Stimulated activated naive CD8-positive, alpha-beta T cell treated with anti-CD3 and anti-CD28 coated beads, Interleukin-15, Interleukin-2, amounts not matched to agents 100 ng/mL and 50 ng/mL, for 24 hours (primary cell): ENCODE measurements at regions not wholly inside any gene's neighbourhood (a gene's known extent, or its start where the extent isn't known, plus 50 kb on each side); places are given as distances from the start of the nearest gene placed in this dataset.
"Not testable (repeated sequence)": the region's sequence is repeated elsewhere in the genome, so short reads cannot be mapped to it uniquely, and the experiment has no call there.

ENCODE experiments used
- H3K27ac Mint-ChIP-seq: one replicate; pipeline ENCODE4 v1.8.0; 2021; ENCODE audit warnings: mild to moderate bottlenecking, mixed read lengths
- H3K27me3 Mint-ChIP-seq: one replicate; pipeline ENCODE4 v1.8.0; 2021; ENCODE audit warnings: mixed read lengths
- H3K36me3 Mint-ChIP-seq: one replicate; pipeline ENCODE4 v1.8.0; 2021; ENCODE audit warnings: low read depth, mixed read lengths
- H3K4me1 Mint-ChIP-seq: one replicate; pipeline ENCODE4 v1.8.0; 2021; ENCODE audit warnings: low read depth, mixed read lengths
- H3K4me3 Mint-ChIP-seq: one replicate; pipeline ENCODE4 v1.8.0; 2021; ENCODE audit warnings: mild to moderate bottlenecking, mixed read lengths
- H3K9me3 Mint-ChIP-seq: one replicate; pipeline ENCODE4 v1.8.0; 2021; ENCODE audit warnings: mixed read lengths

- H3K27ac Mint-ChIP-seq = peak overlapping the region; percentile 52
- no peaks in the 10 kb centered on the region for H3K36me3 Mint-ChIP-seq
- H3K4me1 Mint-ChIP-seq = no peaks in the 10 kb centered on the region
- H3K9me3 Mint-ChIP-seq = no peaks in the 10 kb centered on the region
- H3K27me3 Mint-ChIP-seq = no peaks in the 10 kb centered on the region
- H3K4me3 Mint-ChIP-seq = no peak overlapping the region
These were observed 98.7 kb downstream of the NPIPB11 start for GRCh38 chr16:29307598-29308507.

- H3K36me3 Mint-ChIP-seq = no peaks in the 10 kb centered on the region
- H3K4me3 Mint-ChIP-seq = no peak overlapping the region
- H3K4me1 Mint-ChIP-seq = no peaks in the 10 kb centered on the region
- no peaks in the 10 kb centered on the region for H3K9me3 Mint-ChIP-seq
- peak overlapping the region; percentile 52 for H3K27ac Mint-ChIP-seq
- no peaks in the 10 kb centered on the region for H3K27me3 Mint-ChIP-seq
These were observed 99.4 kb downstream of the NPIPB11 start for GRCh38 chr16:29306943-29307597.

GRCh38 chr16:29306201-29306600 is 100.3 kb downstream of the NPIPB11 start:
- Mint-ChIP-seq H3K36me3 (no peaks in the 10 kb centered on the region), H3K27me3 (no peaks in the 10 kb centered on the region), H3K4me1 (no peaks in the 10 kb centered on the region), H3K27ac (no peak overlapping the region), H3K9me3 (no peaks in the 10 kb centered on the region), H3K4me3 (no peak overlapping the region)

- not testable (repeated sequence) for H3K9me3 Mint-ChIP-seq, H3K36me3 Mint-ChIP-seq, H3K27me3 Mint-ChIP-seq, H3K27ac Mint-ChIP-seq, H3K4me3 Mint-ChIP-seq, H3K4me1 Mint-ChIP-seq
These were observed 101.5 kb downstream of the NPIPB11 start for GRCh38 chr16:29305018-29305417.

GRCh38 chr16:29304251-29304650 is 102.3 kb downstream of the NPIPB11 start:
- Mint-ChIP-seq H3K4me3 (no peak overlapping the region), H3K36me3 (no peaks in the 10 kb centered on the region), H3K27ac (no peak overlapping the region), H3K27me3 (no peaks in the 10 kb centered on the region), H3K9me3 (no peaks in the 10 kb centered on the region), H3K4me1 (peaks cover 7% of the 10 kb centered on the region)

GRCh38 chr16:29303520-29303919 is 103.0 kb downstream of the NPIPB11 start:
- H3K4me3 Mint-ChIP-seq = no peak overlapping the region
- no peak overlapping the region for H3K27ac Mint-ChIP-seq
- no peaks in the 10 kb centered on the region for H3K36me3 Mint-ChIP-seq
- H3K4me1 Mint-ChIP-seq = peaks cover 7% of the 10 kb centered on the region
- H3K9me3 Mint-ChIP-seq = no peaks in the 10 kb centered on the region
- H3K27me3 Mint-ChIP-seq = no peaks in the 10 kb centered on the region

GRCh38 chr16:29302976-29303375 is 103.5 kb downstream of the NPIPB11 start:
- no peaks in the 10 kb centered on the region for H3K9me3 Mint-ChIP-seq
- no peak overlapping the region for H3K4me3 Mint-ChIP-seq
- peaks cover 7% of the 10 kb centered on the region for H3K4me1 Mint-ChIP-seq
- H3K36me3 Mint-ChIP-seq = no peaks in the 10 kb centered on the region
- no peak overlapping the region for H3K27ac Mint-ChIP-seq
- H3K27me3 Mint-ChIP-seq = no peaks in the 10 kb centered on the region

GRCh38 chr16:29302433-29302832 is 104.1 kb downstream of the NPIPB11 start:
- H3K9me3 Mint-ChIP-seq = not testable (repeated sequence)

GRCh38 chr16:29301662-29302285 is 104.7 kb downstream of the NPIPB11 start:
- H3K27ac Mint-ChIP-seq, H3K4me1 Mint-ChIP-seq, H3K36me3 Mint-ChIP-seq, H3K4me3 Mint-ChIP-seq, H3K27me3 Mint-ChIP-seq, H3K9me3 Mint-ChIP-seq: not testable (repeated sequence)

More at GRCh38 chr16:29302433-29302832, 104.1 kb downstream of the NPIPB11 start:
- H3K4me3 Mint-ChIP-seq, H3K4me1 Mint-ChIP-seq, H3K27ac Mint-ChIP-seq, H3K27me3 Mint-ChIP-seq, H3K36me3 Mint-ChIP-seq: not testable (repeated sequence)

GRCh38 chr16:29300541-29301535 is 105.7 kb downstream of the NPIPB11 start:
- not testable (repeated sequence) for H3K36me3 Mint-ChIP-seq, H3K27ac Mint-ChIP-seq, H3K4me1 Mint-ChIP-seq, H3K4me3 Mint-ChIP-seq, H3K9me3 Mint-ChIP-seq, H3K27me3 Mint-ChIP-seq

- H3K9me3 Mint-ChIP-seq, H3K4me1 Mint-ChIP-seq, H3K27ac Mint-ChIP-seq, H3K4me3 Mint-ChIP-seq, H3K27me3 Mint-ChIP-seq, H3K36me3 Mint-ChIP-seq: not testable (repeated sequence)
These were observed 106.5 kb downstream of the NPIPB11 start for GRCh38 chr16:29300030-29300491.

- H3K36me3 Mint-ChIP-seq, H3K4me1 Mint-ChIP-seq, H3K4me3 Mint-ChIP-seq, H3K9me3 Mint-ChIP-seq, H3K27me3 Mint-ChIP-seq, H3K27ac Mint-ChIP-seq: not testable (repeated sequence)
These were observed 107.5 kb downstream of the NPIPB11 start for GRCh38 chr16:29298997-29299396.

GRCh38 chr16:29298307-29298706 is 108.2 kb downstream of the NPIPB11 start:
- not testable (repeated sequence) for H3K4me3 Mint-ChIP-seq, H3K27ac Mint-ChIP-seq, H3K4me1 Mint-ChIP-seq, H3K9me3 Mint-ChIP-seq, H3K36me3 Mint-ChIP-seq, H3K27me3 Mint-ChIP-seq

- not testable (repeated sequence) for H3K27ac Mint-ChIP-seq, H3K36me3 Mint-ChIP-seq, H3K27me3 Mint-ChIP-seq, H3K4me3 Mint-ChIP-seq, H3K4me1 Mint-ChIP-seq, H3K9me3 Mint-ChIP-seq
These were observed 108.7 kb downstream of the NPIPB11 start for GRCh38 chr16:29297809-29298177.
